ENCODE measurements at regions not wholly inside any gene's neighbourhood (a gene's known extent, or its start where the extent isn't known, plus 50 kb on each side); places are given as distances from the start of the nearest gene placed in this dataset.

GRCh38 chr5:117212866-117213265, 638.2 kb upstream of the SEMA6A start:
- H3K27me3 ChIP-seq: no peaks in the 10 kb centered on the region
- WGBS, 5 donors: 60 to 86% (median 77%) methylated on average over 1 of the region's 1 CpG

DNA sequence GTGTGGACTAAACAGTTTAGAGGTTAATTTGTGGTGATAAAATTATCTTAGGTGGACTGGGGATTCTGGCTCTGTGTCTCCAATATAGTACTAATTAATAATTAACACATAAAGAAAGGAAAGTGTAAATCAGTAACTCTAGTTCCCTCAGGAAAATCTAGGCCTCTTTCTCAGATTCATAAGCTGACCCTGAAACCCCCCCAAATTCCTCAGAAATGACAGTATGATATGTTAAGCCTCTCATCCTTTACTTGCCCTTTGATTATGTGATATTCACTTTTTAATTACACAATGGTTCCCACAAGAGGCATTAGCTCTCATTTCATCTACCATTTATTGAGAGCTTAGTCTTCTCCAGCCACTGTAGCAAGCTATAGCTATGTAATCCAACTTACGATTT, 636.2 kb upstream of the SEMA6A start:
- peaks cover 0 to 6% (median 2%) of the 10 kb centered on the region in 4 donors for H3K4me1 ChIP-seq
- H3K4me3 ChIP-seq: no peak overlapping the region
- no peaks in the 10 kb centered on the region for H3K9me3 ChIP-seq
- intact Hi-C loops (cut with DNase I; ENCODE audit: low total_unique reads): no loop called here
- H3K36me3 ChIP-seq: no peaks in the 10 kb centered on the region
- DNase-seq: no peak
- TF ChIP-seq, protein P1, sequence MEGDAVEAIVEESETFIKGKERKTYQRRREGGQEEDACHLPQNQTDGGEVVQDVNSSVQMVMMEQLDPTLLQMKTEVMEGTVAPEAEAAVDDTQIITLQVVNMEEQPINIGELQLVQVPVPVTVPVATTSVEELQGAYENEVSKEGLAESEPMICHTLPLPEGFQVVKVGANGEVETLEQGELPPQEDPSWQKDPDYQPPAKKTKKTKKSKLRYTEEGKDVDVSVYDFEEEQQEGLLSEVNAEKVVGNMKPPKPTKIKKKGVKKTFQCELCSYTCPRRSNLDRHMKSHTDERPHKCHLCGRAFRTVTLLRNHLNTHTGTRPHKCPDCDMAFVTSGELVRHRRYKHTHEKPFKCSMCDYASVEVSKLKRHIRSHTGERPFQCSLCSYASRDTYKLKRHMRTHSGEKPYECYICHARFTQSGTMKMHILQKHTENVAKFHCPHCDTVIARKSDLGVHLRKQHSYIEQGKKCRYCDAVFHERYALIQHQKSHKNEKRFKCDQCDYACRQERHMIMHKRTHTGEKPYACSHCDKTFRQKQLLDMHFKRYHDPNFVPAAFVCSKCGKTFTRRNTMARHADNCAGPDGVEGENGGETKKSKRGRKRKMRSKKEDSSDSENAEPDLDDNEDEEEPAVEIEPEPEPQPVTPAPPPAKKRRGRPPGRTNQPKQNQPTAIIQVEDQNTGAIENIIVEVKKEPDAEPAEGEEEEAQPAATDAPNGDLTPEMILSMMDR (IDR thresholded peaks at IDR 0.05): no peak
- no peaks in the 10 kb centered on the region for H3K27me3 ChIP-seq
- no peak overlapping the region for H3K27ac ChIP-seq
- 40 to 78% (median 60%) methylated on average over 1 of the region's 1 CpG for WGBS, 5 donors

More at GRCh38 chr5:117212866-117213265, 638.2 kb upstream of the SEMA6A start:
- DNase-seq: no peak
- Histone ChIP-seq H3K36me3 (no peaks in the 10 kb centered on the region), H3K4me3 (no peak overlapping the region), H3K4me1 (peaks cover 0 to 6% (median 2%) of the 10 kb centered on the region in 4 donors), H3K27ac (no peak overlapping the region), H3K9me3 (no peaks in the 10 kb centered on the region)
- TF ChIP-seq, protein P1 (IDR thresholded peaks at IDR 0.05): no peak
- no peak for TF ChIP-seq POLR2AphosphoS5 (IDR thresholded peaks at IDR 0.05)
- no peak for TF ChIP-seq POLR2A (IDR thresholded peaks at IDR 0.05)
- no peak for TF ChIP-seq EP300 (IDR thresholded peaks at IDR 0.05)
- intact Hi-C loops (cut with DNase I; ENCODE audit: low total_unique reads): no loop called here

- H3K27me3 ChIP-seq: no peaks in the 10 kb centered on the region
- DNase-seq: no peak
- no peaks in the 10 kb centered on the region for H3K9me3 ChIP-seq
- intact Hi-C loops (cut with DNase I; ENCODE audit: low total_unique reads): no loop called here
- no peak overlapping the region for H3K4me3 ChIP-seq
- 86 to 95% (median 95%) methylated on average over 3 of the region's 3 CpGs for WGBS, 5 donors
- H3K36me3 ChIP-seq: no peaks in the 10 kb centered on the region
- peaks cover 0 to 7% (median 2%) of the 10 kb centered on the region in 4 donors for H3K4me1 ChIP-seq
- H3K27ac ChIP-seq: no peak overlapping the region
- no peak for TF ChIP-seq POLR2A (IDR thresholded peaks at IDR 0.05)
- TF ChIP-seq POLR2AphosphoS5 (IDR thresholded peaks at IDR 0.05): no peak
- TF ChIP-seq, protein P1 (IDR thresholded peaks at IDR 0.05): no peak
- TF ChIP-seq EP300 (IDR thresholded peaks at IDR 0.05): no peak
Measured at GRCh38 chr5:117209479-117209878, 634.9 kb upstream of the SEMA6A start.

GRCh38 chr5:117207088-117207668, 632.6 kb upstream of the SEMA6A start:
- WGBS, 5 donors: 88 to 92% (median 90%) methylated on average over 9 of the region's 9 CpGs
- Histone ChIP-seq H3K36me3 (no peaks in the 10 kb centered on the region), H3K4me3 (no peak overlapping the region), H3K9me3 (no peaks in the 10 kb centered on the region), H3K4me1 (peaks cover 0 to 7% (median 2%) of the 10 kb centered on the region in 4 donors), H3K27ac (no peak overlapping the region), H3K27me3 (no peaks in the 10 kb centered on the region)
- intact Hi-C loops (cut with DNase I; ENCODE audit: low total_unique reads): no loop called here
- DNase-seq: no peak
- TF ChIP-seq, protein P1 (IDR thresholded peaks at IDR 0.05): no peak
- TF ChIP-seq POLR2AphosphoS5 (IDR thresholded peaks at IDR 0.05) (no peak), EP300 (IDR thresholded peaks at IDR 0.05) (no peak), POLR2A (IDR thresholded peaks at IDR 0.05) (no peak)
